ENCODE measurements at regions not wholly inside any gene's neighbourhood (a gene's known extent, or its start where the extent isn't known, plus 50 kb on each side); places are given as distances from the start of the nearest gene placed in this dataset.

GRCh38 chr17:79177877-79178276, 103.3 kb downstream of the ENGASE start:
- no peak overlapping the region for H3K9ac ChIP-seq (ENCODE audit: low read depth, low read length)
- peaks cover 5% of the 10 kb centered on the region for H3K27me3 ChIP-seq (ENCODE audit: insufficient read depth, low read length, poor library complexity)
- H3K4me3 ChIP-seq (ENCODE audit: low read depth in 1 of 2, low read length in 2 of 2), result no peak overlapping the region
- TF ChIP-seq, protein P1, sequence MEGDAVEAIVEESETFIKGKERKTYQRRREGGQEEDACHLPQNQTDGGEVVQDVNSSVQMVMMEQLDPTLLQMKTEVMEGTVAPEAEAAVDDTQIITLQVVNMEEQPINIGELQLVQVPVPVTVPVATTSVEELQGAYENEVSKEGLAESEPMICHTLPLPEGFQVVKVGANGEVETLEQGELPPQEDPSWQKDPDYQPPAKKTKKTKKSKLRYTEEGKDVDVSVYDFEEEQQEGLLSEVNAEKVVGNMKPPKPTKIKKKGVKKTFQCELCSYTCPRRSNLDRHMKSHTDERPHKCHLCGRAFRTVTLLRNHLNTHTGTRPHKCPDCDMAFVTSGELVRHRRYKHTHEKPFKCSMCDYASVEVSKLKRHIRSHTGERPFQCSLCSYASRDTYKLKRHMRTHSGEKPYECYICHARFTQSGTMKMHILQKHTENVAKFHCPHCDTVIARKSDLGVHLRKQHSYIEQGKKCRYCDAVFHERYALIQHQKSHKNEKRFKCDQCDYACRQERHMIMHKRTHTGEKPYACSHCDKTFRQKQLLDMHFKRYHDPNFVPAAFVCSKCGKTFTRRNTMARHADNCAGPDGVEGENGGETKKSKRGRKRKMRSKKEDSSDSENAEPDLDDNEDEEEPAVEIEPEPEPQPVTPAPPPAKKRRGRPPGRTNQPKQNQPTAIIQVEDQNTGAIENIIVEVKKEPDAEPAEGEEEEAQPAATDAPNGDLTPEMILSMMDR (IDR thresholded peaks at IDR 0.05; ENCODE audit: borderline replicate concordance, extremely low read depth, low read length, poor library complexity, severe bottlenecking), result no peak
- TF ChIP-seq EZH2 (IDR thresholded peaks at IDR 0.05; ENCODE audit: borderline replicate concordance, low read depth, low read length, severe bottlenecking), result no peak
- H3K36me3 ChIP-seq (ENCODE audit: insufficient read depth, low read length), result no peaks in the 10 kb centered on the region
- no peaks in the 10 kb centered on the region for H3K9me3 ChIP-seq (ENCODE audit: insufficient read depth, low read length, severe bottlenecking)
- ATAC-seq (ENCODE audit: insufficient read depth, low read depth), result no peak
- H3K79me2 ChIP-seq (ENCODE audit: insufficient read depth, low read length), result no peaks in the 10 kb centered on the region
- H3K27ac ChIP-seq (ENCODE audit: low read length), result no peak overlapping the region
- H3K4me2 ChIP-seq (ENCODE audit: insufficient read depth, low read length), result no peak overlapping the region
- no peaks in the 10 kb centered on the region for H3K4me1 ChIP-seq (ENCODE audit: insufficient read depth, low read length)
- no peaks in the 10 kb centered on the region; the same call in 1 of the 2 replicates for H4K20me1 ChIP-seq (ENCODE audit: insufficient read depth, low read length)
- H2AFZ ChIP-seq (ENCODE audit: low read depth, low read length), result no peak overlapping the region
- no peak for DNase-seq

DNA sequence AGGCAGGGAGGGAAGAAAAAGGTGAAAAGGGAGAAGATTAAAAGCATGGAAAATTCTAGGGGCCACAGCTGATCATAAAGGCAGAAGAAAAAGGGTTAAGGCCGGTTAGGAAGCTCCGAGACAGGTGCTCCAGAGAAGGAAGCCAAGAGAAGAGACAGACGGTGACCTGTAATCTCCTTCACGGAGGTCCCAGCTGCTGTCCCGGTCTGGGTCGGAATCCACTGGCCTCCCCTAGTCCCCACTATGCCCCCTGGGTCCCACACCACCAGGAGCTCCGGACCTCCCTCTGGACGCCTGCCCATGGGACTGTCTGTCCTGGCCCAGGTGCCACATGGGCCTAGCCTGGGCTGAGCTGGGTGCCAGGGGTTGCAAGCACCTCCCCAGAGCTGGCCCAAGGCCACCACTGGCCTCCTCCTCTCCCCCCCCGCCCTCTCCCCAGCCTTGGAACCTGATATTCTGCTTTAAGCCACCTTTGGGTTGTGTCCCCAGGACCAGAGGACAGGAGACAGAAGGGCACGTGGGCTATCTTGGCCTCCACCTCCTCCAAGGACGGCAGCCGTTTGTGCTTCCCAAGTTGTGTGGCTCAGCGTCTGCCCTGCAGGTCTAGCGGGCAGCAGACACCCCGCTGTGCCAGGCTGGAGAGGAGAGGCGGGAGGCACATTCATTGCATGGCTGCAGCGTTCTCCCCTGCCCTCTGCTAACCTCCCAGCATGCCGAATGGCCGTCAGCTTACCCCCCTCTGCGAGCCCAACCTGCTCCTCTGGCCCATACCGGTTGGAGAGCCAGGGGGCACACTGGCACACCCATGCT, 102.4 kb downstream of the ENGASE start:
- no peaks in the 10 kb centered on the region for H3K79me2 ChIP-seq (ENCODE audit: insufficient read depth, low read length)
- no peaks in the 10 kb centered on the region for H3K4me1 ChIP-seq (ENCODE audit: insufficient read depth, low read length)
- H3K27ac ChIP-seq (ENCODE audit: low read length), result no peak overlapping the region
- TF ChIP-seq, protein P1 (IDR thresholded peaks at IDR 0.05; ENCODE audit: borderline replicate concordance, extremely low read depth, low read length, poor library complexity, severe bottlenecking), result no peak
- no peak for TF ChIP-seq EZH2 (IDR thresholded peaks at IDR 0.05; ENCODE audit: borderline replicate concordance, low read depth, low read length, severe bottlenecking)
- ATAC-seq (ENCODE audit: insufficient read depth, low read depth) (no peak), DNase-seq (no peak)
- no peak overlapping the region for H3K4me3 ChIP-seq (ENCODE audit: low read depth in 1 of 2, low read length in 2 of 2)
- H4K20me1 ChIP-seq (ENCODE audit: insufficient read depth, low read length), result no peaks in the 10 kb centered on the region; the same call in 1 of the 2 replicates
- H3K27me3 ChIP-seq (ENCODE audit: insufficient read depth, low read length, poor library complexity), result peaks cover 5% of the 10 kb centered on the region
- no peaks in the 10 kb centered on the region for H3K9me3 ChIP-seq (ENCODE audit: insufficient read depth, low read length, severe bottlenecking)
- H3K36me3 ChIP-seq (ENCODE audit: insufficient read depth, low read length), result no peaks in the 10 kb centered on the region
- H3K4me2 ChIP-seq (ENCODE audit: insufficient read depth, low read length), result no peak overlapping the region
- H2AFZ ChIP-seq (ENCODE audit: low read depth, low read length), result no peak overlapping the region
- H3K9ac ChIP-seq (ENCODE audit: low read depth, low read length), result no peak overlapping the region

- H3K9me3 ChIP-seq (ENCODE audit: insufficient read depth, low read length, severe bottlenecking), result no peaks in the 10 kb centered on the region
- TF ChIP-seq, protein P1 (IDR thresholded peaks at IDR 0.05; ENCODE audit: borderline replicate concordance, extremely low read depth, low read length, poor library complexity, severe bottlenecking), result no peak
- TF ChIP-seq EZH2 (IDR thresholded peaks at IDR 0.05; ENCODE audit: borderline replicate concordance, low read depth, low read length, severe bottlenecking), result no peak
- H2AFZ ChIP-seq (ENCODE audit: low read depth, low read length), result no peak overlapping the region
- H3K4me1 ChIP-seq (ENCODE audit: insufficient read depth, low read length), result no peaks in the 10 kb centered on the region
- ATAC-seq (ENCODE audit: insufficient read depth, low read depth) (no peak), DNase-seq (no peak)
- H3K79me2 ChIP-seq (ENCODE audit: insufficient read depth, low read length), result no peaks in the 10 kb centered on the region
- H3K27ac ChIP-seq (ENCODE audit: low read length), result no peak overlapping the region
- H3K4me3 ChIP-seq (ENCODE audit: low read depth in 1 of 2, low read length in 2 of 2), result no peak overlapping the region
- H3K27me3 ChIP-seq (ENCODE audit: insufficient read depth, low read length, poor library complexity), result peaks cover 6% of the 10 kb centered on the region
- H3K4me2 ChIP-seq (ENCODE audit: insufficient read depth, low read length), result no peak overlapping the region
- no peaks in the 10 kb centered on the region; the same call in 1 of the 2 replicates for H4K20me1 ChIP-seq (ENCODE audit: insufficient read depth, low read length)
- no peaks in the 10 kb centered on the region for H3K36me3 ChIP-seq (ENCODE audit: insufficient read depth, low read length)
- H3K9ac ChIP-seq (ENCODE audit: low read depth, low read length), result no peak overlapping the region
These were observed 100.6 kb downstream of the ENGASE start for GRCh38 chr17:79174905-79175856.

All from DND-41 (cell line).